ENCODE measurements at regions not wholly inside any gene's neighbourhood (a gene's known extent, or its start where the extent isn't known, plus 50 kb on each side); places are given as distances from the start of the nearest gene placed in this dataset.

DNA sequence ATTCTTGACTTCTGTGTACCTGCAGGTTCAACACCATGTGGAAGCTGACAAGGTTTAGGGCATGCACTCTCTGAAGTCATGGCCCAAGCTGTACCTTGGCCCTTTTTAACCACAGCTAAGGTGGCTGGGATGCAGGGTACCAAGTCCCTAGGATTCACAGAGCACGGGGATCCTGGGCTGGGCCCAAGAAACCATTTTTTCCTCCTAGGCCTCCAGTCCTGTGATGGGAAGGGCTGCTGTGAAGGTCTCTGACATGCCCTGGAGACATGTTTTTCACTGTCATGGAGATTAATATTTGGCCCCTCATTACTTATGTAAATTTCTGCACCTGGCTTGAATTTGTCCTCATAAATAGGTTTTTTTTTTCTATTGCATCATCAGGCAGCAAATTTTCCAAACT lies 937.5 kb upstream of the ROBO1 start:
- DNase-seq (ENCODE audit: extremely low read depth, low read depth) = no peak
- H3K4me3 ChIP-seq (replicated peaks; ENCODE audit: low read depth, low read length) = no peak overlapping the region
- TF ChIP-seq, protein P1, sequence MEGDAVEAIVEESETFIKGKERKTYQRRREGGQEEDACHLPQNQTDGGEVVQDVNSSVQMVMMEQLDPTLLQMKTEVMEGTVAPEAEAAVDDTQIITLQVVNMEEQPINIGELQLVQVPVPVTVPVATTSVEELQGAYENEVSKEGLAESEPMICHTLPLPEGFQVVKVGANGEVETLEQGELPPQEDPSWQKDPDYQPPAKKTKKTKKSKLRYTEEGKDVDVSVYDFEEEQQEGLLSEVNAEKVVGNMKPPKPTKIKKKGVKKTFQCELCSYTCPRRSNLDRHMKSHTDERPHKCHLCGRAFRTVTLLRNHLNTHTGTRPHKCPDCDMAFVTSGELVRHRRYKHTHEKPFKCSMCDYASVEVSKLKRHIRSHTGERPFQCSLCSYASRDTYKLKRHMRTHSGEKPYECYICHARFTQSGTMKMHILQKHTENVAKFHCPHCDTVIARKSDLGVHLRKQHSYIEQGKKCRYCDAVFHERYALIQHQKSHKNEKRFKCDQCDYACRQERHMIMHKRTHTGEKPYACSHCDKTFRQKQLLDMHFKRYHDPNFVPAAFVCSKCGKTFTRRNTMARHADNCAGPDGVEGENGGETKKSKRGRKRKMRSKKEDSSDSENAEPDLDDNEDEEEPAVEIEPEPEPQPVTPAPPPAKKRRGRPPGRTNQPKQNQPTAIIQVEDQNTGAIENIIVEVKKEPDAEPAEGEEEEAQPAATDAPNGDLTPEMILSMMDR (IDR thresholded peaks at IDR 0.05; ENCODE audit: low read depth, low read length, missing control alignments) = no peak

DNA sequence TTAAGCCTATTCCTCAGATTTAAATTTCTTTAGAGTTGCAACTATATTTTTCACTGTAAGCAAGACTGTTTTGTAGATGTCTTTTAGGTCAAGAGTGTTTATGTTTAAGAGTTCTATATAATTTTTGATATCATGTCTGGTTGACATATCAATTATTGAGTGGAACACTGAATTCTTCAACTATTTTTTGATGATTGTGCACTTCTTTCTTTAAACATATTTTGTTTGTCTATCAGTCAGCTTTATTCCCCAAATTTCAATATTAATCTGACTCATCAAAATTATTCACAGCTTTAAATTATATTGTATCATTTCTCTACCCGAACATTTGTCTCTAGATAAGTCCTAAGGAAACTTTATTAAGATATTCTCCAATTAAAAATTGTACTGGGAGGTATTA lies 933.6 kb upstream of the ROBO1 start:
- TF ChIP-seq, protein P1 (IDR thresholded peaks at IDR 0.05; ENCODE audit: low read depth, low read length, missing control alignments) = no peak
- H3K4me3 ChIP-seq (replicated peaks; ENCODE audit: low read depth, low read length) = no peak overlapping the region
- no peak for DNase-seq (ENCODE audit: extremely low read depth, low read depth)

DNA sequence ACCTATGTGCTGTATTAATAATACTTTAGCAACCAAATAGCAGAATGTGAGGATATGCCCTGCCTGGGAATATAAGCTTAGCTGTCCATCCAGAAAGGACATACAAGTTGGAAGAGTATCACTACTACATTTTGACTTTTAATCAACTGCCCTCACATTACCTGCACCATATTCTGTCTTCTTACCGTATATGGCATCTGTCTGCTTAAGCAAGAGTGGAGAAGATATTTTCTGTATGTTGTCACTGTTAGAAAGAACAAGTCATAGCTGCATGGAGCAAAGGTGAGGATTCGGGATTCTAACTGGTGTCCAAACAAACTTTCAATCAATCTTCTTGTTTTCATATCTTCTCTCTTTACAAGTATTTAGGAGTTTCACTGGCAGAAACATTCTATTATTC lies 929.5 kb upstream of the ROBO1 start:
- H3K4me3 ChIP-seq (replicated peaks; ENCODE audit: low read depth, low read length) = no peak overlapping the region
- no peak for DNase-seq (ENCODE audit: extremely low read depth, low read depth)
- TF ChIP-seq, protein P1 (IDR thresholded peaks at IDR 0.05; ENCODE audit: low read depth, low read length, missing control alignments) = no peak

DNA sequence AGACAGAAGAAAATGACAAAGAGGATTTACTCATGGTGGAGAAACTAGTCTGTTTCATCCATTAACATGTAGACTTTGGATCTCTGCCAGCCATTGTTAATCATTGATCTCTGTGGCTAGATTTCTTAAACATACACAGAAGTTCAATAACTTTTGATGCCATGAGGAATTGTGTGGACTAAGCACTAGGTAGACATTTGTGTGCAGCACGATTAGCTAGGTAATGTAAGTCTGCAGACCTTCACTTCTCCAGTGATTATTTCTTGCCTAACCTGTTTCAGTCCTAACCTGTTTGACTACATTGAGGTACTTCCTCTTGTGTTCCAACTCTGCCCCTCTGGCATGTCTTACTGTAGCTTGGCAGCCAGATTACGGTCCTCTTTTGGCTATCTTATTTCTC lies 928.5 kb upstream of the ROBO1 start:
- no peak for DNase-seq (ENCODE audit: extremely low read depth, low read depth)
- TF ChIP-seq, protein P1 (IDR thresholded peaks at IDR 0.05; ENCODE audit: low read depth, low read length, missing control alignments) = no peak
- no peak overlapping the region for H3K4me3 ChIP-seq (replicated peaks; ENCODE audit: low read depth, low read length)

DNA sequence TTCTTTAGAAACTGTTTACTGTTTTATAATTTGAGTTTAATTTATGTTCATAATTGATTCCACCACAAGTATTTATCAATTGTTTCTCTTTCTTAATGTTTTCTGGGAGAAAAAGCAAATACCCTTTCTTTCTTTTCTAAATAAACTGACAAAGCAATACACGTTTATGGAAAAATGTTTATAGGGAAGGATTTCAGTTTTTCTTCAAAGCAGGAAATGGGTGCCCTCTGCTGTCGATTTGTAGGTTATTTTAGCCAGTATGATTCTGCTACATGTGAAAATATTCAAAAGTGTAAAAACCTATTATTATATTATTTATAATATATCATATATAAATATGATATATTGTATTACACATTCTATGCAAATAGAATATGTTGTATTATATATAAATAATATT lies 921.0 kb upstream of the ROBO1 start:
- DNase-seq (ENCODE audit: extremely low read depth, low read depth) = no peak
- H3K4me3 ChIP-seq (replicated peaks; ENCODE audit: low read depth, low read length) = no peak overlapping the region
- TF ChIP-seq, protein P1 (IDR thresholded peaks at IDR 0.05; ENCODE audit: low read depth, low read length, missing control alignments) = no peak

DNA sequence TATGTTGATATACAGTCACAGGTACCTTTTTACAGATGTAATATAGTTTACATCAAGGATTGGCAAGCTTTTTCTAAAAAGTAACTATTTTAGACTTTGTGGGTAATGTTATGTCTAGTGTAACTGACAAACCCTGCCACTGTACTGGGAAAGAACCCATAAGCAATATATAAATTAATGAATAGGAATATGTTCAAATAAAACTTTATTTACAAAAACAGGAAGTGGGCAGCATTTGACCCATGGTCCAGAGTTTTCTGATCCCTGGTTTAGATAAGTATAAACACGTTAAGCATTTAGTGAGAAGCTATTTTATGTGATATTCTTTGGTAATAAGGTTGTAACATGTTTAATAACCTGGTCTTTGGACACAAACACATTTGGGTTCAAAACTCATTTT lies 915.2 kb upstream of the ROBO1 start:
- DNase-seq (ENCODE audit: extremely low read depth, low read depth) = no peak
- no peak overlapping the region for H3K4me3 ChIP-seq (replicated peaks; ENCODE audit: low read depth, low read length)
- TF ChIP-seq, protein P1 (IDR thresholded peaks at IDR 0.05; ENCODE audit: low read depth, low read length, missing control alignments) = no peak

DNA sequence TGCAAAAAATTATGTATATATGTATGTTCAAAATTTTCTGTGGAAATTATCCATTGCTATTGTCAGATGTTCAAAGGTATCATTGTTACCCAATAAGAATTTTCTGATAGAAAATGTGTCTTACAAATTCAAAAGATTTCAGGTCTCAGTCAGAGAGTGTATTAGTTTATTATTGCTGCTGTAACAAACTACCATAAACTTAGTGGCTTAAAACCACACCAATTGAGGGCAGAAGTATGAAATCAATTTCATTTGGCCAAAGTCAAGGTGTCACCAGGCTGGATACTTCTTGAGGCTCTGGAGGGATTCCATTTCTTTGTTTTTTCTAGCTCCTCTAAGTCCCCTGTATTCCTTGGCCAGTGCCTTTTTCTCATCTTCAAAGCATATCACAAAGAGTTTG lies 914.4 kb upstream of the ROBO1 start:
- no peak for DNase-seq (ENCODE audit: extremely low read depth, low read depth)
- TF ChIP-seq, protein P1 (IDR thresholded peaks at IDR 0.05; ENCODE audit: low read depth, low read length, missing control alignments) = no peak
- no peak overlapping the region for H3K4me3 ChIP-seq (replicated peaks; ENCODE audit: low read depth, low read length)
